ENCODE measurements at regions not wholly inside any gene's neighbourhood (a gene's known extent, or its start where the extent isn't known, plus 50 kb on each side); places are given as distances from the start of the nearest gene placed in this dataset.

DNA sequence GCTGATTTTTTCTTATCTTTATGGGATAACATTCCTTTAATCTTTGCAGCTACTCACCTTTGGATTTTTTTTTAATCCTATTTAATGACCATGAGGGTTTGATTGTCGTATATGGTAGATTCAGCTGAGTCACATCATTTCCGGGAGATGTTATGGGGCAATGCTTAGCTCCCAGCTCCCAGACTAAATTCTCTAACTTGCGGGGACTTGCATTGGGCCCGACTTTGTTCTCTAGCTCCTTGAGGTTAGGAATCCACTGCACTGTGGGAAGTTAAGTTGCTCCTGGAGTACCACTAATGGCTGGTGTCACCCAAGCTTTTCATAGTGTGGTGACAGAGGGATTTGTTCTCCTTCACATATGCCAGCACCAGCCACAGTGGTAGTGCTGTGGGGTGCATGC, 287.4 kb downstream of the TECRL start (continued):
- TF ChIP-seq ZNF462 (CRISPR knock-in tag; IDR thresholded peaks at IDR 0.05) = no peak
- TF ChIP-seq STAT1 (IDR thresholded peaks at IDR 0.05; ENCODE audit: unreplicated experiment) = no peak
- no peak for TF ChIP-seq CREB1 (CRISPR knock-in tag; IDR thresholded peaks at IDR 0.05; ENCODE audit: low read depth)
- no peak for TF ChIP-seq EZH2 (IDR thresholded peaks at IDR 0.05; ENCODE audit: low read depth, unreplicated experiment)
- no peak for TF ChIP-seq ZNF114 (CRISPR knock-in tag; IDR thresholded peaks at IDR 0.05)
- TF ChIP-seq NANOG (IDR thresholded peaks at IDR 0.05; ENCODE audit: borderline replicate concordance) = no peak
- TF ChIP-seq ETS1 (IDR thresholded peaks at IDR 0.05) = no peak

- H3K4me3 ChIP-seq = no peak overlapping the region
- Mint-ChIP-seq H3K4me3 (no peak overlapping the region), H3K4me1 (peaks cover 6% of the 10 kb centered on the region), H3K27me3 (ENCODE audit: insufficient read depth, low read depth, poor library complexity) (no peaks in the 10 kb centered on the region), H3K9me3 (no peaks in the 10 kb centered on the region), H3K36me3 (ENCODE audit: low read depth) (no peaks in the 10 kb centered on the region), H3K27ac (no peak overlapping the region)
- no peaks in the 10 kb centered on the region for H3K79me2 ChIP-seq (replicated peaks; ENCODE audit: insufficient read depth)
- no peak overlapping the region for H3K4me2 ChIP-seq
- no peak overlapping the region for H3K27ac ChIP-seq (ENCODE audit: low read depth)
- DNase-seq (ENCODE audit: low spot score) (no peak), ATAC-seq (no peak)
- no peaks in the 10 kb centered on the region for H3K4me1 ChIP-seq (ENCODE audit: insufficient read depth)
- H3K36me3 ChIP-seq (ENCODE audit: insufficient read depth) = no peaks in the 10 kb centered on the region
- H4K20me1 ChIP-seq (replicated peaks; ENCODE audit: insufficient read depth) = no peaks in the 10 kb centered on the region
- no peak overlapping the region for H2AFZ ChIP-seq
- no peaks in the 10 kb centered on the region for H3F3A ChIP-seq (replicated peaks; ENCODE audit: low read depth)
- no peaks in the 10 kb centered on the region for H3K27me3 ChIP-seq (ENCODE audit: insufficient read depth)
- TF ChIP-seq ZNF114 (CRISPR knock-in tag; IDR thresholded peaks at IDR 0.05) = no peak
- H3K9me2 ChIP-seq (ENCODE audit: insufficient read depth) = no peaks in the 10 kb centered on the region
Measured at GRCh38 chr4:64105903-64106302, 303.3 kb downstream of the TECRL start.
